NCI-H510A treated with DMSO at 0.1 percent for 48 hours (cell line): ENCODE measurements at regions not wholly inside any gene's neighbourhood (a gene's known extent, or its start where the extent isn't known, plus 50 kb on each side); places are given as distances from the start of the nearest gene placed in this dataset.
"Not testable (repeated sequence)": the region's sequence is repeated elsewhere in the genome, so short reads cannot be mapped to it uniquely, and the experiment has no call there.

Experiments used
- DNase-seq: peaks from one replicate; lab custom pipeline; 2025; lab: John Stamatoyannopoulos, UW

DNA sequence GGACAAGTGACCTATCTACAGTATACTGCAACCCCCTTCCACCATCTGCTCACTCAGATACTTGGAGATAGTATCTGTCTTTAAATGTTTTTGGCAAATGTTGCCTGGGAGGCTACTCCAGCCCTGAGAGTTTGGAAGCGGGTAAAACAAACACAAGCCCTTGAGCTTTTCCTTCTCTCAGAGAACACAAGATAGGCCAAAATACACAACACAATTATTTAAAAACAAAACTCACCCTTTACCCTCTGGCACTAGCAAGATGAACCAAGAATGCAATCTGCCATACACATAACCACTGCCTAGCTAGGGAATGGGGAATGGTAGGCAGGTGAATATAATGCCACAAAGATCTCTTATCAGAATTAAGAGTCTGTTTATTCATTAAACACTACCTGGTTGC lies 324.7 kb upstream of the FAM47C start:
- DNase-seq, result no peak

GRCh38 chrX:36684053-36684452 lies 324.1 kb upstream of the FAM47C start:
- DNase-seq, result no peak

- no peak for DNase-seq
Observed at GRCh38 chrX:36721990-36722389, 286.2 kb upstream of the FAM47C start.

GRCh38 chrX:36753602-36754001 lies 254.6 kb upstream of the FAM47C start:
- no peak for DNase-seq

- DNase-seq, result no peak
Observed at GRCh38 chrX:36787752-36788151, 220.4 kb upstream of the FAM47C start.

DNA sequence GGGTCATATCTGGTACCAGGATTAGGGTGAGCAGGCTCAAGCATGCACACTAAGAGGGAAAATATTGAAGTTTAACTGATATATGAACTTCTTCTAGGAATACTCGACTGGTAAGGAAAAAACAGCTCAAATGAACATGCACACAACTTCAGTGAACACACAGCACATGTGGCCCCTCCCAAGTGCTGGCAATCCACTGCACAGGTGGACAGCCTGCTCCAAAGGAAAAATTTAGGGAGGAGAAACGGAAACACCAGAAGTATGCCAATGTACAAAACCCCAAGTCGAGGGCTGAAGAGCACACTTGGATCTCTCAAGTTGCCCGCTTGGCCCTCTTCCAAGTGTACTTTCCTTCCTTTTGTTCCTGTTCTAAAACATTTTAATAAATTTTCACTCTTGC lies 205.0 kb upstream of the FAM47C start:
- DNase-seq, result no peak

DNA sequence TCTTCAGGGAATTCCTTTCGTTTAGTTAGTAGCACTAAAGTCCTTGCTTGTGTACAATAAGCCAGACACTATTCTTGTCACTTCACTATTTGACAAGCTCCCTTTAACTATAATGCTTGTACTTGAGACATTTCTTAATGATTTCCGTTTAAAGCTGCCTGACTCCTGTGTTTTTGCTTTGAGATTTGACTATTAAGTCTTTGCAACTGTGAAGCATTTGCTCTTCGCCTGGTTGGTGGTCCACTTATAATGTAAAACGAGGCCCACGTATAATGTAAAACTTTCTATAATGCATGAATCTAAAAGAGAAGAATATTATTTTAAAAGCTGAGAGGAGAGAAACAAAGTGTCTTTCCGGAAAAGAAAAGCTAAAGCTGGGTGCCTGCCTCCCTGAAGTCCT lies 204.1 kb upstream of the FAM47C start:
- DNase-seq, result no peak

DNA sequence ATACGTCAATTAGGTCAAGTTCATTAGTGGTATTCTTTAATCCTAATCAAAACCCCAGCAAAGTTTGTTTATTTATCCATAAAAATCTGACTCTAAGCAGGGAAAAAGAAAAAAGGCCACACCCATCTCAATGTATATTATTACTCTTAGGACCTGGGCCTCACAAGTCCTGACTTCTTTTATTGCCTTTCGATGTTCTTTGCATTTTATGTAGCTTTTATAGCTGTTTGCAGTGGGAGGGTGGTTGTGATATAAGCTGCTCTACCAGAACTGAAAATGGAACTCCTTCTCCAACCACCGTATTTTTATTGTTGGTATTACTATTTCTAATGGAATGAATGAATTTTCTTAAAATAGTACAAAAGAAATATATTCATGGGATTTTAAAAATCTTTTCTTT lies 163.3 kb upstream of the FAM47C start:
- DNase-seq, result no peak

DNA sequence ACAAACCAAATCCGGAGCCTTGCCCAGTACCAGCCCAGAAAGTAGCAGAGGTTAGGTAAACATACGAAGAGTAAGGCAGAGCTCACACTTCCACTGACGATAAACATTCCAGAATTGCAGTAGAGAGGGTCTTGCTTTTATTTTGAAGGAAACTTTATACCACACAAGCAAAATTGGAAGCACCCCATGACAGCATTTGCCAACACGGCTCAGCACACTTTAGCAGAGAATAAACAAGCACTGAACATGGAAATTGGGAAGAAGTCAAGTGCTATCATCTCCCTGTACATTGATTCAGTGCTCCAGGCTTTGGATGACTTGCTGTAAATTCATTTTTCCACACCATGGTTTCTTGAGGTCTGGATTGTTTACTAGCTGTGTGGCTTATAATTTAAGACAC lies 160.7 kb upstream of the FAM47C start:
- no peak for DNase-seq

GRCh38 chrX:36849407-36849806 lies 158.8 kb upstream of the FAM47C start:
- DNase-seq, result no peak

DNA sequence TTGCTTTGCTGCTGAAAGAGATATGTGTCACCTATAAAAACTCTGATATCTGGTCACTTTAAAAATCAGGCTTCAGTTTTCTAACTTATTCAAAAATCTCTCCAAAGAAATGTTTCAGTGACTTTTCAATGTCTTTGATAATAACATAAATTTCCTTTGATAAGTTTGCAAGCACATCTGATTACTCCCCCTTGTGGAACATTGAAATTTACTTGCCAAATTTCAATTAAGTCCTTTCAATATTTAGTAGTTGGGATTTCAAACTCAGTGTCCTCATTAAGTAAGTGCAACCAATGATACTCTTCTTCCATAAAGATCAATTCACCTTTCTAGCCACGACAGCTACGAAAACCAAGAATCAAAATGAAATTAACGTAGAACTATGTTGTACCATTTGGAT lies 151.3 kb upstream of the FAM47C start:
- no peak for DNase-seq

DNA sequence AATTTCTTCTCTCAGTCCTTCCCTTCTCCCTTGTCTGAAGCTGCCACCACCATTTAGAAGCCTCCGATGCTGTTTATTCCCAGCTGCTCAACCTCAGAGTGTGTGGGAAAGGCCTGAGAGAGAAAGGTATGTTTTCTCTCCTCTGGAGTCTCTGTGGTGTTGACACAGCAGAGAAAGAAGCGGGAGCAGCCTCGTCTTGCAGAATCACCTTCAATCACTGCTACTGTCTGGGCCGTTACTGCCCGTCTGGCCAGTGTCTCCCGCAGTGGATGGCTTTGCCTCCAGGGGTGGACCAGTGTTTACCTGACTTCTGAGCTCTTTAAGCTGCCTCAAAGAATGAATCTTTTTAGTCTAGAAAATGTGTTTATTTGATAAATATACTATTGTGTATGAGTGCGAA lies 148.9 kb upstream of the FAM47C start:
- no peak for DNase-seq

GRCh38 chrX:36861601-36862000 lies 146.6 kb upstream of the FAM47C start:
- DNase-seq, result no peak

- peak; percentile 50 for DNase-seq
Observed at GRCh38 chrX:36867143-36867542, 141.0 kb upstream of the FAM47C start.

DNA sequence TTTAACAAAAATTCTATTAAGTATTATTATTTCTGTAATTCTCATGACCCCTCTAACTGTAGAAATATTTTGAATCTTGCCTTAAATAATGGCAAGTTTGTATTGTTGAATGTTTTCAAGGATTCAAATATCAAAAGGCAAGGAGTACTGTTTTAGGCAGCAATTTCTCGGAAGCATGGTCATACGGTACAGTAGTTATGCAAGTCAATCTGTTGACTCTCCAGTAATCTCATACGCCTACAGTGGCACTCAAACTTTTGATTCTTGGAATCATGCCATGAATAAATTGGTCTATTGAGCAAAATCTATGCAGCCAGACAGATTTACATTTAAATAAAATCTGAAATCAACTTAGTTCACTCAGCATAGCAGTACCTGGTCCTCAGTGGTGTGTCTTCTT lies 139.6 kb upstream of the FAM47C start:
- DNase-seq, result peak; percentile 6

DNA sequence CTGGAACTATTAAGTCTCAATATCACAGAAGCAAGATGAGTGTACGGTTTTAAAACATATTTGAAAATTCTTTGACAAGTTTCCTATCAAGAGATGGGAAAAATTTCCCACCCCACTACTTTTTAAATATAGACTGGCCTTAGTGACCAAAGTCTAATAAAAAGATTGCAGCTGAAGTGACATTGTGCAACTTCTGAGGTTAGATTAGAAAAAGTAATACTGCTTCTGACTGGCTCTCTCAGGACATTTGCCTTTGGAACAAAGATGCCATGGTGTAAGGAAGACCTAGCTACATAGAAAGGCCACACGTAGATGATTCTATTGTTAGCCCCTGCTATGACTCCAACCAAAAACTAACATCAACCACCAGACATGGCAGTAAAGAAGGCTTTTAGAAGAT lies 138.7 kb upstream of the FAM47C start:
- no peak for DNase-seq

GRCh38 chrX:36897690-36898089 lies 110.5 kb upstream of the FAM47C start:
- DNase-seq, result no peak

DNA sequence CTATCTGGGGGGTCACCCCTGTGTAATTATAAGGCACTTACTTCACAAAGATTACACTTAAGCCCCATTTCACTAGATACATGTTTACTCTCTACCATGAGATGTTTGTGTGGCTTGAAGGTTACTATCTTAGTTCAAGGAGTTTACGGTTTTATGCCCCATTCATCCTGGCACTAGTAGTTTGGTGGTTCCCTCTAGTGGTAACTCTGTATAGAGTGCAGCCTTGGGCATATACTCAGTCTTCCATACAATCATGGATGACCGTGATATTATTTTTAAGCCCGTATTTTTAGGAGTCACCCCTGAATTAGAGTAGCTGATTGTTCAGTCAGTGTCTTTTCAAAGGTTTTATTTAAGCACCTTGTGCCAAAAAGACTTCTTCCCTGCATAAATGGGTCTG lies 109.9 kb upstream of the FAM47C start:
- DNase-seq, result peak; percentile 43

GRCh38 chrX:36904561-36904960 lies 103.6 kb upstream of the FAM47C start:
- DNase-seq, result not testable (repeated sequence)

DNA sequence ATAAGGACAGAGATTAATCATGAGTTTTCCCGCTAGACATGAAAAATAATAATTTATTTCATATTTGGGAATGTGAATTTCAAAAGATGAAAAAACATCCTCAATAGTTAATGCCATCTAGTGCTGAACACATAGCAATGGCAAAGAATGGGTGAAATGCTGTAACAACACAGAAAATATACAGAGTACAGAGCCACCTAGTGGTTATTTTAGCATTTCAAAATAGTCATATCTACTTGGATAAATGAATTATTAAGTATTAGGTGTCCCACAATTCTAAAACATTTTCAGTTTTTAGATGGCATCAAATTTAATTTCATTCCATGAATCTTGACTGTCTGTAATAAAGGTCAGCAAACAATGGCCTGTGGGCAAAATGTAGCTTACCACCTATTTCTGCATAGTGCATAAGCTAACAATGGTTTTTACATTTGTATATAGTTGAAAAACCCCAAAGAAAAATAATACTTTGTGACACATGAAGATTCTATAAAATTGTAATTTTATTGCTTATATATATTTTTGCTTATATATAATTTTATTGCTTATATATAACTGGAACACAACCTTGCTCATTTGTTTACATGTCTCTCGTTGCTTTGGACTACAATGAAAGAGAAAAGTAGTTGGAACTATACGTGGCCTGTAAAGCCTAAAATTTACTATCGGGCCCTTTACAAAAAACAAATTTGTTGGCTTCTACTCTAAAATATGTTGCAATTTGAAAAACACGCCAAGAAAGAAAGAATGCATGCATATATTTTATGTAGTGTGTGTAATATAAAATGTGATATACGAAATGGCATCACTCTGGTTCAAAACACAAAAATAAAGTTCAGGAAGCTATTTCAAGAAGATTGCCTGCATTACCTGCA lies 99.1 kb upstream of the FAM47C start:
- peak; percentile 14 for DNase-seq

DNA sequence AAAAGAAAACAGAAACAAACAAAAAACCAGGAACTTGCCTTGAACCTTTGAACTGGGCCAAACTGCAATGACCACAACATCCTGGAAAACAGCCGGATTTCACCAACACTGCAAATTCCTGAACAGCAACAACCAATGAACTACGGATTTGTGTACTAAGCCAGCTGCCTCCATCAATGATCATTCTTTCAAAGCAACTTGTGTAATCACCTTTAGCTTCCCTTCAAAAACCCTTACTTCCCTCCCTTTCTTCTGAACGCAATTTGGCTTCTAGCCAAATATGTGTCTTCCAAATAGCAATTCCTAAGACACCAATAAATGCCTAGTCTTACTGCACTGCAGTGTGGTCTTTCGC lies 98.5 kb upstream of the FAM47C start:
- DNase-seq, result no peak

GRCh38 chrX:36913551-36913950 lies 94.6 kb upstream of the FAM47C start:
- DNase-seq, result no peak

DNA sequence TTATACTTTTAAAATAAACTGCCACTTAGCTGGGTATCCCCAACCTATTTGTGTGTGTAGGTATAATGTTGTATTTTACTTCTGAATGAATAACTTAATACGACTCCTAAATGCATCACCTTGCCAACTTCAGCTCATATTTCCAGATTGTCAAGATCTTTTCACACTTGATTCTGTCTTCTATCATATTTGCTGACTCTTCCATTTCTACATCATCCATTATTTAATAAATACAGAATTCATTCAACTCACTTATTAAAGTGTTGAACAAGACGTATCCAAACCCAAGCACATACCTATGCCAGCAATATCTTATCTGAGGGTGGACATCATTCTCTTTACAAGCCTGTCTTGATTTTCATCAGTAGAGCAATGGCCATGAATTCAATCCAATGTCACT lies 91.2 kb upstream of the FAM47C start:
- no peak for DNase-seq

DNA sequence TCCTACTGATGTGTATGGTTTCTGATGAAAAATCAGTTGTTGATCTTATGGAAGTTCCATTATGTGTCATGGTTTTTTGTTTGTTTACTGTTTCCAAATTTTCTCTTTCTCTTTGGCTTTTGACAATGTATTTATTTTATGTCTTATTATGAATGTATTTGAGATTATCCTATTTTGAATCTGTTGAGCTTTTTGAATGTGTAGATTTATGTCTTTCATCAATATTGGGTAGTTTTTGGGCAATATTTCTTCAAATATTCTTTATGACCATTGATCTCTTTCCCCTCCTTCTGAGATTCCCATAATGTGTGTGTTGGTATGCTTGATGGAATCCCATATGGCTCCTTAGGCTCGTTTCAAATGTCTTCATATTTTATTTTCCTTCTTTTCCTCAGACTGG lies 80.5 kb upstream of the FAM47C start:
- no peak for DNase-seq
